ENCODE measurements at regions not wholly inside any gene's neighbourhood (a gene's known extent, or its start where the extent isn't known, plus 50 kb on each side); places are given as distances from the start of the nearest gene placed in this dataset.

- H3K4me1 Mint-ChIP-seq = peaks cover 24% of the 10 kb centered on the region
- TF ChIP-seq CTCF (IDR thresholded peaks at IDR 0.05; ENCODE audit: unreplicated experiment in 3 of 3) = no peak
- no peaks in the 10 kb centered on the region for H3K9me3 Mint-ChIP-seq
- no peak overlapping the region for H3K27ac Mint-ChIP-seq
- peaks cover 36% of the 10 kb centered on the region for H3K27me3 Mint-ChIP-seq (ENCODE audit: low read depth)
- no peaks in the 10 kb centered on the region for H3K36me3 Mint-ChIP-seq (ENCODE audit: low read depth)
- H3K4me3 Mint-ChIP-seq = no peak overlapping the region
These were observed 197.2 kb downstream of the BRD1 start for GRCh38 chr22:49630448-49630946.

- Mint-ChIP-seq H3K27ac (peak overlapping the region in 1 of 3 experiments; percentile 33), H3K4me3 (peak overlapping the region in 1 of 3 experiments; percentile 19), H3K36me3 (ENCODE audit: low read depth) (no peaks in the 10 kb centered on the region), H3K27me3 (ENCODE audit: low read depth) (peaks cover 42% of the 10 kb centered on the region), H3K4me1 (peaks cover 28% of the 10 kb centered on the region), H3K9me3 (no peaks in the 10 kb centered on the region)
- no peak for TF ChIP-seq CTCF (IDR thresholded peaks at IDR 0.05; ENCODE audit: unreplicated experiment in 3 of 3)
These were observed 197.9 kb downstream of the BRD1 start for GRCh38 chr22:49629586-49630447.

GRCh38 chr22:49629261-49629570 is 198.5 kb downstream of the BRD1 start:
- Mint-ChIP-seq H3K4me3 (peak overlapping the region in 1 of 3 experiments; percentile 16), H3K4me1 (peaks cover 28% of the 10 kb centered on the region), H3K9me3 (no peaks in the 10 kb centered on the region), H3K36me3 (ENCODE audit: low read depth) (no peaks in the 10 kb centered on the region), H3K27ac (peak overlapping the region in 1 of 3 experiments; percentile 66), H3K27me3 (ENCODE audit: low read depth) (peaks cover 45% of the 10 kb centered on the region)
- no peak for TF ChIP-seq CTCF (IDR thresholded peaks at IDR 0.05; ENCODE audit: unreplicated experiment in 3 of 3)

GRCh38 chr22:49628391-49629260 is 199.0 kb downstream of the BRD1 start:
- Mint-ChIP-seq H3K4me1 (peaks cover 28% of the 10 kb centered on the region), H3K27me3 (ENCODE audit: low read depth) (peaks cover 46% of the 10 kb centered on the region), H3K27ac (peak overlapping the region in 2 of 3 experiments; percentile 41 to 66), H3K4me3 (peak overlapping the region in 2 of 3 experiments; percentile 4 to 63), H3K9me3 (no peaks in the 10 kb centered on the region), H3K36me3 (ENCODE audit: low read depth) (no peaks in the 10 kb centered on the region)
- no peak for TF ChIP-seq CTCF (IDR thresholded peaks at IDR 0.05; ENCODE audit: unreplicated experiment in 3 of 3)

GRCh38 chr22:49627217-49628181 is 200.2 kb downstream of the BRD1 start:
- Mint-ChIP-seq H3K36me3 (ENCODE audit: low read depth) (no peaks in the 10 kb centered on the region), H3K4me1 (peaks cover 24% of the 10 kb centered on the region), H3K27ac (no peak overlapping the region), H3K4me3 (no peak overlapping the region), H3K27me3 (ENCODE audit: low read depth) (peaks cover 43% of the 10 kb centered on the region), H3K9me3 (no peaks in the 10 kb centered on the region)
- TF ChIP-seq CTCF (IDR thresholded peaks at IDR 0.05; ENCODE audit: unreplicated experiment in 3 of 3) = no peak

Measured in nephron (organoid).